ENCODE measurements at regions not wholly inside any gene's neighbourhood (a gene's known extent, or its start where the extent isn't known, plus 50 kb on each side); places are given as distances from the start of the nearest gene placed in this dataset.

GRCh38 chr10:128693493-128694131 is 567.4 kb upstream of the MKI67 start:
- no peak overlapping the region for H3K4me3 ChIP-seq
- H3K4me1 ChIP-seq, result no peaks in the 10 kb centered on the region
- no peak overlapping the region for H3K27ac ChIP-seq
- ATAC-seq (no peak), DNase-seq (no peak)
- intact Hi-C loops (cut with DNase I), result no loop called here
- H3K27me3 ChIP-seq, result peaks cover 10% of the 10 kb centered on the region
- H3K36me3 ChIP-seq, result no peaks in the 10 kb centered on the region
- no peak for TF ChIP-seq CTCF (IDR thresholded peaks at IDR 0.05)
- no peaks in the 10 kb centered on the region for H3K9me3 ChIP-seq

- Histone ChIP-seq H3K27ac (no peak overlapping the region), H3K9me3 (no peaks in the 10 kb centered on the region), H3K4me3 (no peak overlapping the region), H3K4me1 (no peaks in the 10 kb centered on the region), H3K36me3 (no peaks in the 10 kb centered on the region), H3K27me3 (peaks cover 11% of the 10 kb centered on the region)
- ATAC-seq, result no peak
- no peak for TF ChIP-seq CTCF (IDR thresholded peaks at IDR 0.05)
- no peak for DNase-seq
- intact Hi-C loops (cut with DNase I), result no loop called here
Observed at GRCh38 chr10:128694168-128694850, 568.1 kb upstream of the MKI67 start.

GRCh38 chr10:128694851-128695725 is 568.9 kb upstream of the MKI67 start:
- H3K9me3 ChIP-seq, result no peaks in the 10 kb centered on the region
- H3K27ac ChIP-seq, result no peak overlapping the region
- peaks cover 8% of the 10 kb centered on the region for H3K27me3 ChIP-seq
- DNase-seq, result no peak
- intact Hi-C loops (cut with DNase I), result no loop called here
- TF ChIP-seq CTCF (IDR thresholded peaks at IDR 0.05), result no peak
- H3K36me3 ChIP-seq, result no peaks in the 10 kb centered on the region
- ATAC-seq, result no peak
- no peak overlapping the region for H3K4me3 ChIP-seq
- H3K4me1 ChIP-seq, result no peaks in the 10 kb centered on the region

- Histone ChIP-seq H3K4me3 (no peak overlapping the region), H3K9me3 (no peaks in the 10 kb centered on the region), H3K36me3 (no peaks in the 10 kb centered on the region), H3K27me3 (peaks cover 8% of the 10 kb centered on the region), H3K4me1 (no peaks in the 10 kb centered on the region), H3K27ac (no peak overlapping the region)
- no peak for DNase-seq
- TF ChIP-seq CTCF (IDR thresholded peaks at IDR 0.05), result no peak
- no peak for ATAC-seq
- intact Hi-C loops (cut with DNase I), result no loop called here
Observed at GRCh38 chr10:128695931-128696330, 569.7 kb upstream of the MKI67 start.

- H3K4me1 ChIP-seq, result no peaks in the 10 kb centered on the region
- H3K36me3 ChIP-seq, result no peaks in the 10 kb centered on the region
- no peak for TF ChIP-seq CTCF (IDR thresholded peaks at IDR 0.05)
- H3K9me3 ChIP-seq, result no peaks in the 10 kb centered on the region
- no peak for DNase-seq
- H3K4me3 ChIP-seq, result no peak overlapping the region
- no peak for ATAC-seq
- H3K27me3 ChIP-seq, result peaks cover 8% of the 10 kb centered on the region
- H3K27ac ChIP-seq, result no peak overlapping the region
- intact Hi-C loops (cut with DNase I), result no loop called here
Observed at GRCh38 chr10:128697437-128697836, 571.2 kb upstream of the MKI67 start.
